ENCODE measurements at regions not wholly inside any gene's neighbourhood (a gene's known extent, or its start where the extent isn't known, plus 50 kb on each side); places are given as distances from the start of the nearest gene placed in this dataset.

GRCh38 chr4:56229947-56230346 is 157.3 kb downstream of the AASDH start:
- DNase-seq (ENCODE audit: low read depth in 1 of 2, low spot score in 1 of 2) (no peak), FAIRE-seq (no peak), ATAC-seq (no peak)
- no peak overlapping the region for H3K4me2 ChIP-seq
- POLR2A ChIA-PET, result no interaction called here
- no peaks in the 10 kb centered on the region for H3K9me3 ChIP-seq
- TF ChIP-seq ZNF302 (CRISPR knock-in tag; IDR thresholded peaks at IDR 0.05) (no peak), MAZ (IDR thresholded peaks at IDR 0.05; ENCODE audit: borderline replicate concordance, low read depth, low read length) (no peak), BHLHE40 (IDR thresholded peaks at IDR 0.05; ENCODE audit: low read depth, low read length) (no peak), HOXB5 (CRISPR knock-in tag; IDR thresholded peaks at IDR 0.05) (no peak), TP53 (CRISPR knock-in tag; IDR thresholded peaks at IDR 0.05) (no peak), CEBPB (IDR thresholded peaks at IDR 0.05) (no peak)
- TF ChIP-seq, protein P1, sequence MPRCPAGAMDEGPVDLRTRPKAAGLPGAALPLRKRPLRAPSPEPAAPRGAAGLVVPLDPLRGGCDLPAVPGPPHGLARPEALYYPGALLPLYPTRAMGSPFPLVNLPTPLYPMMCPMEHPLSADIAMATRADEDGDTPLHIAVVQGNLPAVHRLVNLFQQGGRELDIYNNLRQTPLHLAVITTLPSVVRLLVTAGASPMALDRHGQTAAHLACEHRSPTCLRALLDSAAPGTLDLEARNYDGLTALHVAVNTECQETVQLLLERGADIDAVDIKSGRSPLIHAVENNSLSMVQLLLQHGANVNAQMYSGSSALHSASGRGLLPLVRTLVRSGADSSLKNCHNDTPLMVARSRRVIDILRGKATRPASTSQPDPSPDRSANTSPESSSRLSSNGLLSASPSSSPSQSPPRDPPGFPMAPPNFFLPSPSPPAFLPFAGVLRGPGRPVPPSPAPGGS (IDR thresholded peaks at IDR 0.05), result no peak
- TF ChIP-seq, protein P2, sequence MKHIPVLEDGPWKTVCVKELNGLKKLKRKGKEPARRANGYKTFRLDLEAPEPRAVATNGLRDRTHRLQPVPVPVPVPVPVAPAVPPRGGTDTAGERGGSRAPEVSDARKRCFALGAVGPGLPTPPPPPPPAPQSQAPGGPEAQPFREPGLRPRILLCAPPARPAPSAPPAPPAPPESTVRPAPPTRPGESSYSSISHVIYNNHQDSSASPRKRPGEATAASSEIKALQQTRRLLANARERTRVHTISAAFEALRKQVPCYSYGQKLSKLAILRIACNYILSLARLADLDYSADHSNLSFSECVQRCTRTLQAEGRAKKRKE (CRISPR knock-in tag; IDR thresholded peaks at IDR 0.05; ENCODE audit: low read depth), result no peak
- H3K27ac ChIP-seq, result no peak overlapping the region
- no peak overlapping the region for H3K4me3 ChIP-seq
- no peaks in the 10 kb centered on the region for H3K4me1 ChIP-seq
- WGBS (ENCODE audit: missing lambda C conversion rate), result 7% methylated on average over 1 of the region's 1 CpG
- CTCF ChIA-PET, result interaction anchor here (0.6 kb wide), 1 partner anchor 85 kb away, joined by 3 read pairs; no protein-coding TSS in a partner anchor

- ChIA-PET CTCF (no interaction called here), POLR2A (no interaction called here)
- Histone ChIP-seq H3K4me1 (no peaks in the 10 kb centered on the region), H3K4me2 (no peak overlapping the region), H3K4me3 (no peak overlapping the region), H3K9me3 (no peaks in the 10 kb centered on the region), H3K27ac (no peak overlapping the region)
- ATAC-seq (no peak), DNase-seq (ENCODE audit: low read depth in 1 of 2, low spot score in 1 of 2) (no peak), FAIRE-seq (no peak)
- 77% methylated on average over 6 of the region's 6 CpGs for WGBS (ENCODE audit: missing lambda C conversion rate)
- no peak for TF ChIP-seq CEBPB (IDR thresholded peaks at IDR 0.05)
- TF ChIP-seq RNF2 (IDR thresholded peaks at IDR 0.05; ENCODE audit: borderline replicate concordance, low read depth), result no peak
- no peak for TF ChIP-seq POLR2AphosphoS2 (conservative IDR thresholded peaks at IDR 0.05; ENCODE audit: low read length)
- TF ChIP-seq EHF (CRISPR knock-in tag; IDR thresholded peaks at IDR 0.05), result no peak
- TF ChIP-seq HMGXB4 (CRISPR knock-in tag; IDR thresholded peaks at IDR 0.05; ENCODE audit: borderline replicate concordance), result no peak
- TF ChIP-seq HDAC2 (IDR thresholded peaks at IDR 0.05), result no peak
- no peak for TF ChIP-seq GATA3 (IDR thresholded peaks at IDR 0.05; ENCODE audit: borderline replicate concordance)
- TF ChIP-seq, protein P3, sequence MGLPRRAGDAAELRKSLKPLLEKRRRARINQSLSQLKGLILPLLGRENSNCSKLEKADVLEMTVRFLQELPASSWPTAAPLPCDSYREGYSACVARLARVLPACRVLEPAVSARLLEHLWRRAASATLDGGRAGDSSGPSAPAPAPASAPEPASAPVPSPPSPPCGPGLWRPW (IDR thresholded peaks at IDR 0.05), result no peak
- no peak for TF ChIP-seq KDM5A (IDR thresholded peaks at IDR 0.05)
- no peak for TF ChIP-seq ZFP36 (IDR thresholded peaks at IDR 0.05; ENCODE audit: borderline replicate concordance, partially characterized antibody)
- no peak for TF ChIP-seq PHF8 (IDR thresholded peaks at IDR 0.05; ENCODE audit: borderline replicate concordance, low read depth)
- TF ChIP-seq RCOR1 (IDR thresholded peaks at IDR 0.05; ENCODE audit: low read depth, low read length), result no peak
Measured at GRCh38 chr4:56227301-56227835, 159.9 kb downstream of the AASDH start.

DNA sequence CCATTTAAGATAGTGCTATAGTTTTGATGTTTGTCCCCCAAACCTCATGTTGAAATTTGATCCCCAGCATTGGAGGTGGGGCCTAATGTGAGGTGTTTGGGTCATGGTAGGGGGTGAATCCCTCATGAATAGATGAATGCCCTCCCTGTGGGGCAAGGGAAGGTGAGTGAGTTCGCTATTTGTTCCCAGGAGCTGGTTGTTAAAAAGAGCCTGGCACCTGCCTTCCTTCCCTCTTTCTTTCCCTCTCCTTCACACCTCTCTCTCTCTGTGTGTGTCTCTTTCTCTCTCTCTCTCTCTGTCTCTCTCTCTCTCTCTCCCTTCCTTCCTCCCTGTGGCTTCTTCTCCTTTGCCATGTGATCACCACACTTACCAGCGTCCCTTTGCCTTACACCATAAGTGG is 160.7 kb downstream of the AASDH start:
- Histone ChIP-seq H3K27ac (no peak overlapping the region), H3K4me2 (no peak overlapping the region), H3K9me3 (no peaks in the 10 kb centered on the region), H3K4me1 (no peaks in the 10 kb centered on the region), H3K4me3 (no peak overlapping the region)
- ATAC-seq (no peak), FAIRE-seq (no peak), DNase-seq (ENCODE audit: low read depth in 1 of 2, low spot score in 1 of 2) (no peak)
- POLR2A ChIA-PET, result no interaction called here
- TF ChIP-seq ZSCAN20 (CRISPR knock-in tag; IDR thresholded peaks at IDR 0.05) (no peak), RNF2 (IDR thresholded peaks at IDR 0.05; ENCODE audit: borderline replicate concordance, low read depth) (no peak)
- TF ChIP-seq, protein P4, sequence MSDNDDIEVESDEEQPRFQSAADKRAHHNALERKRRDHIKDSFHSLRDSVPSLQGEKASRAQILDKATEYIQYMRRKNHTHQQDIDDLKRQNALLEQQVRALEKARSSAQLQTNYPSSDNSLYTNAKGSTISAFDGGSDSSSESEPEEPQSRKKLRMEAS (IDR thresholded peaks at IDR 0.05), result no peak
- CTCF ChIA-PET, result no interaction called here
- 16% methylated on average over 2 of the region's 2 CpGs for WGBS (ENCODE audit: missing lambda C conversion rate)

Data from A549 (cell line).